CD4-positive, alpha-beta T cell treated with Interleukin-4 for 1 hour (primary cell): ENCODE measurements at regions not wholly inside any gene's neighbourhood (a gene's known extent, or its start where the extent isn't known, plus 50 kb on each side); places are given as distances from the start of the nearest gene placed in this dataset.

Experiments
- DNase-seq, 2 donors: peaks; one replicate each; pipeline ENCODE4 v3.0.0-alpha.2; 2020 to 2022

DNA sequence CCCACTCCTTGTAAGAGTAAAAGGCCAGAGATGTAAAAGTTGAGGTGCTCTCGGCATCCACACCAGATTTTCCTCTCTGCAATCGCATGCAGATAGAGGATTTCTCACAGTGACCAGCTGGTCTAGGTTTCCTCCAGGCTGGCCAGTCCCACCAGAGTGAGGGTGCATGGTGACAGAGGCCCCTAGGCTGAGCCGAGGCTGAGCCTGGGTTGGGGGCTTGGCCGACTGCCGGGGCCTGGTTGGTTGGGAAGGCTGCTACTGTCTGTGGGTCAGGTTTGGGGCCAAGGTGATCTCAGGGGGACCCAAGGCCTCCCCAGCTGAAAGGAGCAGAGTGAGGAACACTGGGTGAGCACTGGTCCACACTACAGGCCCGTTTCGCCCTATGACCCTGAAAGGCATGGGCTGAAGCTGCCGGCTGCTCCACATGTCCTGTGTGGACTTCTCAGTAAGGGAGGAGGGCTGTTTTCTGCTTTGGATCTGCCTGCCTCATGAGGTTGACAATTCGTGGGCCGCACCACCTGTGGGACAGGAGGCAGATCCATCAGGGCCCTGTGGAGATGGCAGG is 400.8 kb upstream of the IRX4 start:
- no peak for DNase-seq

DNA sequence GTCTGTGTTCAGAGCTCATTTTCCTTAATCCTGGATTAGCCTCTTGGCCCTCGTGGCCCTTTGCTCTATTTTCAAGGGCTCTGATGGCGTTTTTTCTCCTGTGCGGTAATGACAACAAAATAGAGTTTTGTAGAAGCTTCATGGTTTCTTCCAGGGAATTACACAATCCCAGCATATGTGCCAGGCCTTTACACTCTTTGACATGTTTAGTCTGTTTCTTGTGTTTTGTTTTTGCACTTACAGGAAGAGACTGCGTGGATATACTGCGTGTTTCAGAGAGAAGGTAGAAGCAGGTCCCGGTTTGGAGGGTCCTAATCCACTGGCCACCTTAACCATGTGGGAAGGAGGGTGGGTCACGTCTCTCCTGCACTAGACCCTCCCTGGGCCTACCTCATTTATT is 400.2 kb upstream of the IRX4 start:
- no peak for DNase-seq

DNA sequence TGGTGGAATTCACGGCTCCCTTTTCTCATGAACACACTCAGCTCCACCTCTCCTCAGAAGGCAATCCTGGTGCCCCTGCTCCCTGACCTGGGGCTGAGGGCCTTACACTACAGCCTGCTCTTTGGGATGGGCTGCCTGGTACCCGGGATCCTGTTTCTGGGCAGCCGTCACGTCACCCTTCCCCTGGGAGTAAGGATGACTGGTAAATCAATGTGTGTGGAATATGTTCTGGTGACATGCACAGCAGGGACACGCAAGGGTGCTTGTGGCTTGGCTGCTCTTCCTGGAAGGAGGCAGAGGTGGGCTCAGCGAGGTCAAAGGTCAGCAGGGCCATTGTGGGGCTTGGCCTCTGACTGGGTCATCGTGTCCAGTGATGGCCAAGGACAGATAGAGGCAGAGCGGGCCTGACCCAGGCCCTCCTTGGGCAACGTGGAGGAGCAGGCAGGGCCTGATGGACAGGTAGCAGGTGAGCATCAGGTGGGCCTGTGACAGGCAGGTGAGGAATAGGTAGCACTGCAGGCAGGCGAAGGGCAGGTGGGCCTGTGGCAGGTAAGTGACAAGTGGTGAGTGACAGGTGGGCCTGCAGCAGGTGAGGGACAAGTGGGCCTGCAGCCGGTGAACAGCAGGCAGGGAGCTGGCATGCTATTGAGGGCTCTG is 399.4 kb upstream of the IRX4 start:
- DNase-seq, result no peak

DNA sequence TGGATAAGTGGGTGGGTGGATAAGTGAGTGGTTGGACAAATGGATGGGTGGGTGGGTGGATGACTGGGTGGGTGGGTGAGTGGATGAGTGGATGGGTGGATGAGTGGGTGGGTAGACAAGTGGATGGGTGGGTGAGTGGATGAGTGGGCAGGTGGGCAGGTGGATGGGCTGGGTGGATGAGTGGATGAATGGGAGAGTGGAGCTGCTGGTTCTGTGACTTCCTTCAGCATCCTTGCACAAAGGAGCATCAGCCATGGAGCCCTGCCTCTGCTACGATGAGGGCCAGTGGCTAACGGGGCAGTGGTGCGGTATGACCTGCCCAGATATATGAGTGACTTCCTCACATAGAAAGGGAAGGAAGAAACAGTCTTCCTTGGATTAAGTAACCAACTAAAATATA is 398.7 kb upstream of the IRX4 start:
- no peak for DNase-seq

DNA sequence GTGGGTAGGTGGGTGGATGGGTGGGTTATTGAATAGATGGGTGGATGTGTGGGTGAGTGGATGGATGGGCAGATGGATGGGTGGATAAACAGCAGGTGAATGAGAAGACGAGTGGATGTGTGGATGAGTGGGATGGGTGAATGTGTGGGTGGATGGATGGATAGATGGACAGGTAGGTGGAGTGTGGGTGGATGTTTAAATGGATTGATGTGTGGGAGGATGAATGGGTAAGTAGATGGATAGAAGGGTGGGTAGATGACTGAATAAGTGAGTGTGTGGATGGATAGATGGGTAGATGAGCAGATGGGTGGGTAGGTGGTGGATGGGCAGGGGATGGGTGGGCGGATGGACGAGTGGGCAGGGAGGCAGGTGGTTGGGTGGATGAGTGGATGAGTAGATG is 397.6 kb upstream of the IRX4 start:
- no peak for DNase-seq

DNA sequence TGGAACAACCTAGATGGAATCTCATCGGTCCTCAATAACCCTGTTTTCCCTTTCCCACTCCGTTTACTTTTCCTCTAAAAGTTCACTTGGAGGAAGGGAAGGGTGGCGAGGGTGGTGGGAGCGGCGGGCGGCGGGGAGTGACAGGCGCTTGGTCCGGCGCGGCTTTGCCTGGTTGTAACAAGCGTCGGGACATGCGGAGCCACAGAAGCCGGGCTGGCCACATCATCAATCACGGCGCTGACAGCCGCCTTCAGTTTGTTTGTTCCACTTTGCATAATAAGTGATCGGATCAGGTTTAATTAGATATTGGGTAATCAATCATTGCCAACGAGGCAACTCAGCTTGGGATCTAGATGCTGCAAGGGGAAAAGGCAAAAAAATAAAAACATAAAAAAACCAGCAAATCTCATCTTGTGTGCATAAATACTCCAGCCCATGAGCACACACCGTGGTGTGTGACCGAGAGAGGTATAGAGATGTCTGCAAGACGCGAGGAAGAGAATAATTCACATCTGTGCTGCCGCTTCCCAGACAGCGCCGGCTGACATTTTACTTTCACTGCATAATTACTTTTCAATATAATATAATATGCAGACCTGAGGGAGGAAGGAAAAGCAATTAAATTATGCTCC is 396.2 kb upstream of the IRX4 start:
- no peak for DNase-seq

DNA sequence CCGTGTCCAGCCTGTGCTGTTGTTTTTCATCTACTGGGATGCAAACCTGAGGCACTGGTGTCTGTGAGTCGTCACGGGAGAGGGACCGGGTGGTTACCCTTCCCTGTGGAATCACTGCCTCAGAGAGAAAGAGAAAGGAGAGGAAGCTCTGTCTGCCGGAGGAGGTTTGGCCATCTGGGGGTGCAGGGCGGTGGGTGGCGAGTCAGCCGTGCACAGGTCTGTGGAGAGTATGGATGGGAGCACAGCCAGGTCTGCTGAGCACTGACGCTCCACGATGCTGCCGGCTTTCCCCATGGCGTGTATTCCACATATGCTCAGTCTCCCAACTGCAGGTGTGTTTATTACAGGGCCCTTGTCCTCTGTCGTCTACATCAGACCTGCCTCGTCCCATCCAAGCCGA is 395.2 kb upstream of the IRX4 start:
- DNase-seq, result no peak

DNA sequence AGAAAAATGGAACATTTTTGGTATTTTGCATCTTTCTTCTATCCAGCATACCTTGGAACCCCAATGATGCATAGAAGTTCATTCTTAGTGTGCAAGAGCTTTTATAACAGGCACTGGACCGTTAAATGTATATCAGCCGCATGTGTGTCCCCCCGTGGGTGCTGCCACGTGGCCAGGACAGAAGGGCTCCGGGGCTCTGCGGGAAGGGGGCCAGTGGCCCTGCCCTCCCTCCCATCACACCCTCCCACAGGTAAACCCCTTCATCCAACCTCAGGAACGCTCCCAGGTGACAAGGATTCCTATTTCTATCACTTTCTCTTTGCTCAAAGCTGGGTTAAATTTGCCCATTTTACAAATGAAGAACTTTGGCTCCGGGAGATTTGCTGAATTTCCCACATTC is 393.4 kb upstream of the IRX4 start:
- no peak for DNase-seq

DNA sequence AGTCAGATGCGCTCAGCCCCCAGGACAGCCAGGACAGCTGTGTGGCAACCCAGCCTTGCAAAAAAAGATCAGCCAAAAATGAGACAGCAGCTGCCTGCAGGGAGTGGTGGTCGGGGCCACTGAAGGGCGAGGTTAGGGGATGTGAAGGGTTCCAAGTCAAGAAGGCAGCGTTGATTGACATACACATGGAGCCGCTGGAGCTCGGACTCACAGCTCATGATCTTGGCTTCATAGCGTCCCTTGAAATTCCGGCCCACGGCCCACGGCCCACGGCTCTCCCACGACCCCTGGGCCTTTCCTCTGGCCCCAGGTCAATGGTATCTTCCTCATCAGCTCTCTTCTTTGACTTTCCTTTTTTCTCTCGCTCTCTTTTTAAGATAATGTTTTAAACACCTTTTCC is 390.0 kb upstream of the IRX4 start:
- DNase-seq, result no peak

DNA sequence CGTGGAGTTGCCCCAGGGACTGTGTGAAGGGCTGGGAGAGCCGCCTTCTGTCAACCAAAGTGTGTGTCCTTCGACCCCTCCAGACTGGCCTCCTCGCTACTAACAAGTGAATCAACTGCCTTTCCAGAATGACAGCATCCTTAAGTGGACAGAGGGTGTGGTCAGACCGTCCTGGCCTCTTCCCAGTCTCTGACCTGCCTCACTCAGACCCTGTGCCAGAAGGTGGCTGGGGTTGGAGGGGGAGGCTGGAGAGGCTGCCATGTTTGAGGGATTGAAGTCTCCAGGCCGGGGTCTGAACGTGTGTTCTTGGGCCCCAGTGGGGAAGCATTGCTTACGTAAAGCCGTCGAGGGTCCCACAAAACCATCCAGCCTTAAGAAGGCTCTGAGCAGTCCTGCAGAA is 389.3 kb upstream of the IRX4 start:
- no peak for DNase-seq

DNA sequence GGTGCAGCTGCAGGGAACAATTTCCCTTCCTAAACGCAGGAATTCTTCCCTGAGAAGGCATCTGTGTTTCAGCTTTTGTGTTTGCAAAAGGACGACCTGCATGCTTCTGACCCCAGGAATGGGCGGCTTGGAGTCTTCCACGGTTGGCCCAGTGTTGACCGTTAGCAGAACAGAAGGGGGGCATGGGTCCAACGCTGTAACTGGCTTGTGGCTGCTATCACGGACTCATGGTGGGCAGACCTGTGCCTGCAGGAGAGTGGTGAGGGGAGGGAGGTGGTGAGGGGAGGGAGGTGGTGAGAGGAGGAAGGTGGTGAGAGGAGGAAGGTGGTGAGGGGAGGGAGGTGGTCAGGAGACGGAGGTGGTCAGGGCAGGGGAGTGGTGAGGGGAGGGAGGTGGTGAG is 388.6 kb upstream of the IRX4 start:
- no peak for DNase-seq

DNA sequence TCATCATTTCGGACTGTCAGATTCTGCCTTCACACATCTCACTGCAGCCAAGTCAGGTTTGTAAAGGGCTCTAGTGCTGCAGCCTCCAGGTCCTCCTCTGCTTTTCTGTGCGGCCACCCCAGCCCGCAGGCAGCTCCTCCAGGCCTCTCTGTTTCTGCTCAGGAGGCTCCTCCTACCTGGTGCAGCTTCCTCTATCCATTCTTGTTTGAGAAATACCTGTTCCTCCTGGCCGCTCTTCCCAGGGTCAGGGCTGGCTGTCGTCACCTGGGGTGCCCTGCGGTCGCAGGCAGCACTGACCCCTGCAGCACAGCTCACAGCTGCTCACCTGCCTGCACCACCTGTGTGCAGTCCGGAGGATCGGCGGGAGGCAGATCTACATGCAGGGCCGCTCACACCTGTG is 387.7 kb upstream of the IRX4 start:
- no peak for DNase-seq

DNA sequence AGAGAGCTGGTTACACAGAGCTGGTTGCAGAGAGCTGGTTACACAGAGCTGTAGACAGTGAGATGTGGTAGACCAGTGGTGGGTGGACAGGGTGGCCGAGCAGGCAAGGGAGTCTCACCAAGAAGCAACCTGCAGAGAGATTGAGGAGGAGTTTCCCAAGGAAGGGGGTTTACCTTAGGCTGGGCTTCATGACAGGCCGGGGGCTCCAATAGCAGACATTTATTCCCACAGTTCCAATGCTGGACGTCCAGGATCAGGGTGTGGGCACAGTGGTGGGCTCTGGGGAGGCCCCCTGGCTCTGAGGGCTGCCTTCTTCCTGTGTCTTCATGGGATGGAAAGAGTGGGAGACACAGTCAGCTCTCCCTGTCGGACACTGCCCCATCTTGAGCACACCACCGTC is 386.9 kb upstream of the IRX4 start:
- no peak for DNase-seq

DNA sequence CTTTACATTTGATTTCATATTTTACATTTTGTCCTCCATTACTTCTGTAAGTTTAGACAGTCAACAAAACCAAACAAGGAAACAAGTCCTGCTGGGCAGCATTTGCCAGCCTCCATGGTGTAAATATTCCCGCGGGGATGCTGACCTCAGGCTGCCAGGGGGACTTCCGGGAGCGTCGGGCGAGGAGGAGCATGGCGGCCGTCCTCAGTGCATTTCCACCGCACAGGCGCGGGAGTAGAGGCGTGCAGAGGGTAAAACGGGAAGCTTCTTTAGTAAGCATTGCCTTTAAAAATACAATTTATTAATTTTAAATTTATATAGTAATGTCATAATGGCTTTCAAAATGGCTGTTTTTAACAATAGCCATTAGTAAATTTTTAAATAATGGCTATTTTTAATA is 385.3 kb upstream of the IRX4 start:
- DNase-seq, result no peak

DNA sequence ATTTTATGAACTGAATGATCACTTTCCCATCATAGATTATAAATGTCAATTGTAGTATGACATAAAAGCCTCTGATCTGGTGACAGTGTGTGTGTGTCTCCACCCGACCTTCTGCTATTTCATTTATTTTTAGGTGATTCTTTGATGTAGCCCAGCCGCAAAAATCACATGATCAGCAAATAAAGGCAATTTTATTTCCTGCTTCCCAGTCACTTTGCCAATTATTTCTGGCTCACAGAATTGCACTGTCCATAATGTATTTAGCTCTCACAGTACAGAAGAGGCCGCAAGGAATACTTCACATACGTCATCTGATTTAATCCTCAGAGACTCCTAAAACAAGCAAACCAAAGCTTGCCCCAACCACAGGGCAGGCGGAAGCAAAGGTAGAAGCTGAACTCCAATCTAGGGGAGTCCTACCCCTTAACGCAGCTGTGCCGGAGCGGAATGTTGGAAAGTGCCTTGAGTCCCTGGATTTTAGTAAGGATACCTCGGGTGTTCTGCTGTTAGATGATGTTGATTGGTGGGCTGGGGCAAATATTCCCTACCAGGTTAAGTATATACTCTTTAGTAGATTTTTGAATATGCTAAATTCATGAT is 384.0 kb upstream of the IRX4 start:
- no peak for DNase-seq

DNA sequence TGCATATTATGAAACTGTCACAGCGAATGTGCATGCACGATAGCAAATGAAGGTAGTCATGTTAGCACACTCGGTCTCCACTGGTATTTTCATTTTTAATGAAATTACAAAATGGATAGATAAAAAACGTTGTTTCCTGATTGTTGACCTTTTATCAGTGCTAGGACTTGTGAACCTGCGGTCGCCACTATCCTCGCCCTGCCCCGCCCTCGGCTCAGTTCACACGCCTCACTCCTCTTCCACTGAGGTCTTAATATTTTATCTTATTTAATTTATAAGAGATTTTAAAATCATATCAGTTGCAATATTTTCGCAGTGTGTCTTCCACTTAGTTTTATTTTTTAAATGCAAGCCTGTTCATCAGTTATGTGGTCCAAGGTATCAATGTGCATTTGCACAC is 382.6 kb upstream of the IRX4 start:
- DNase-seq, result no peak

DNA sequence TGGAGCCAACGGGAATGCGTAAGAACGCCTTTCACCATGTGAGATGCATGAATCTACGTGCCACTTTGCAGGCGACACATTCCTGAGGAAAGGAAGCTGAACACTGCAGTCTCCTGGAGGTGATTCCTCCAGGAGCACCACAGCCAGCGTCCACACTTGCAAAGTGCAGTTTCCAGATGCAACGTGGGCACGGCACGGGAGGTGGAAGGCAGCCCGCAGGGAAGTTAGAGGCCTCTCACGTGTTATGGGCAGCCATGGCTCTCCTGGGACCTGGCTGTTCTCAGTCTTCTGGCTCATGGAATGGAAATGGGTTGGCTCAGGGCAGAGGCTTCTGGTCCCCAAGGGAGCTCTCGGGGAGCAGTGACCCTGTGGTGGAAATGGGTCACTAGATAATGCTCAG is 381.0 kb upstream of the IRX4 start:
- DNase-seq, result no peak

DNA sequence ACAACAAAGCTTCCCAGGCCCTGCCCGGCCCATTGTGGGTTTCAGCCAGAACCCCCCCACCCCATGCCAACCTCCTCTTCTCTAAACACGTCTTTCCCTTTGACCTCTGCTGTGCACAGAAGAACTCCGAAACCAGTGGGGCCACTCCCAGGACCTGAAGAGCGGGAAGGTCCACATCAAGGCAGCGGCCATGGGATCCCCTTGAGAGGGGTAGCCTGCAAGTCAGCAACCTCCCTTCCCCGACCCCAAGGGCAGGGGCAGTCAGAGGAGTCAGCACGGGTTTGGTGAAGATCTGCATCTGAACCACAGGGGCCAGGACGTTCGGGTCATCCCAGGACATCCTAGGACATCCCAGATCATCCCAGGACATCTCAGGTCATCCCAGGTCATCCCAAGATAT is 379.9 kb upstream of the IRX4 start:
- DNase-seq, result no peak

DNA sequence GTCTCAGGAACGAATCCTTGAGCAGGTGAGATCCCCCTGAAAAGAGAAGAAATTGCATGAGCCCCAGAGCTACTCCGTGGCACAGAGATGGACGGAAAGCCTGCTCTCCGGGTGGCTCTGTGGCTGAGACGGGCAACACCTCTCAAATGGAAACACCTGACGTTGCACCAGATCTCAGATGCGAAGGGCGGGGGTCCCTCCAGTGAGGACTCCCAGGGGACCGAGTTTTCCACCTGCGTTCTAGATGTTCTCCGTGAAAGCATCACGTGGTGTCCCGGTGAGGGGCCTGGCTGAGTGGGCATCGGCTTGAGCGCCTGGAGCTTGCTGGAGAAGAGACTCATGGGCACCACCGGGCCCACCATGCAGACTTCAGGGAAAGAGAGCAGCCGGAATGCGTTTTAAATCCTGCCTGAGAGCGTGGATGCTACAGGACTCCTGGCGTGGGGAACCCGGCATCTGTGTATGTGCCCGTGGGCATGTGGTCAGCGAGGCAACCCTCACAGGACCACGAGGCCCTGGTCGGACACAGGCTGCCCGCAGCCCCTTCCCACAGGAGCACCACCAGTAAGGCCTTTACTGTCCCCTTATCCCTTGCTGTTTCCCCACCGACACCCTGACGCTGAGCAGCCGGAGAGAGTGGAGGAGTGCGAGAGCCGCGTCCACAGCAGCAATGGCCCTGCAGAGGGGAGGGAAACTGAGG is 378.4 kb upstream of the IRX4 start:
- DNase-seq, result no peak

DNA sequence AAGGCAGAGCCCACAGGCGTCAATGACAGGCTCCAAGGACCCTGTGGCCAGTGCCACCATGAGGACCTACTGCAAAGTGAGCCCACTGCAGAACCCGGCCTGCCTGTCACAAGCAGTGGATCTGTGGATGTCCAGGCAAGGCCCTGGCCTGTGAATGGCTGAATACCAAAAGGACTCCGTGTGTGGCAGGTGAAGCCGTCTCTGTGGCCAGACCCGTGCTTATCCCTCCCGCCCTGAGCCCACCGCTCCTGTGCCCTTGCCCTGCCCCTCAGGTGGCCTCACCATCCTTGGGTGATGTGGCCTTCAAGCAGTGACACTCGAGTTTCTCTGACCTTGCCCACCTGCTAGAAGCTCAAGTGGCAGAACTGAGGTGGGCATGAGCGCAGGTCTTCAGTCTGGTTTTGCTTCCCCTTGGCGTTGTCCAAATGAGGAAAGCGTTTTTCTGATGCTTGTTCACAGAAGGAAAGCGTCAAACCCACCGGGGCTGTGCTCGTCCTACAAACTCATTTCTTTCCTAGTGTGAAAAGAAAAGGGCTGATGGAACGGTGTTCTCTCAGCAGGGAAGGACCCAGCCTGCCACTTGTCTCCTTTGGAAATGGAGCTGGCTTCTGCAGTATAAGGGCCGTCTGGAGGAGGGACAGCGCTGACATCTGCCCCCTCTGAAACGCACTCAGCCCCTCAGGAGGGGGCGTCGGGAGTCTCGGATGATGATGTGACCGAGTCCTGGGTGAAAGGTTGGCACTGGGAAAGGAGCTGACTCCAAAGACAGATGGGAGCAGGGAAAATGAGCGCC is 377.7 kb upstream of the IRX4 start:
- DNase-seq, result no peak

DNA sequence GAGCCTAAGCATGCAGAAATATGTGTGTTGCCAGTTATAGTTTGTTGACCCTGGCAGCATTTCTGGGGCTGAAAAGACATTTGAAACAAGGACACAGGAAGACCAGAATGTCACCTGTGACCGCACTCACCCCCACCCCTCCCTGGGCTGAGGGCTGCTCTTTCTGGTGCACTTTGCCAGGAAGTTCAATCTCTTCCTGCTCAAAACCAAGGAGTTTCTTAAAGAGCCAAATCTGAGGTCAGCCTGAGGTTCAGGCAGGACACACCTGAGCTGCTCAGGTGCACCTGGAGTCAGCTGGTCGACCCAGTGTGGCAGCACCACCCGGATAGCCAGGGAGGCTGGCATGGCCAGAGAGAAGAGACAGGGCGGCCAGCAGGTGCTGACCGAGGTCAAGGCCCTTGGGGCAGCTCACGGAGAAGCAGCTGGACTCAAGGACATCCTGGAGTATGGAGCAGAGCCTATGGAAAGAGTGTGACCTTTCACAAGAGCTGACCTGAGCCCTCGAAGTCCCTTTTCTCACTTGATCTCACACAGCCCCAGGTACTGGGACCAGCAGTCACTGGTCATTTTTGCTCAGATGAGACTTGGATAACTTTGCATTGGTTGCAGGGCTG is 376.9 kb upstream of the IRX4 start:
- DNase-seq, result no peak

DNA sequence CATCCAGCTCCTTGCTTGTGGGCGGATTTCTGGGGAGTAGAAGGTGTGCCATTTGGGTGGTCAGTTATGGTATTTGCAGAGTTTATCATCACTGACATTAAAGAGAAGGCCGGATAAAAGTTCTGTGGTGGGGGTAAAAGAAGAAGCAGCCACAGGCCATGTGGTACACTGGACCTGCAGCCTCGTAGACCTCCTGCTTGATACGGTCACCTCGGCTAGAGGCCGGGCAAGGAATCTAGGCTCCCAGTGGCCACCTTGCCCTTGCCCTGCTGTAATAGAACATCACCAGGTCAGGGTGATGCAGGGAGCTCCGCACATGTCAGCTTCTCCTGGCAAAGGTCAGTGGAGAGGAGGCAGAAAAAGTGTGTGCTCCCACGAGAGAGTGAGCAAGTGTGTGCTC is 376.1 kb upstream of the IRX4 start:
- DNase-seq, result no peak
